ENCODE measurements at regions not wholly inside any gene's neighbourhood (a gene's known extent, or its start where the extent isn't known, plus 50 kb on each side); places are given as distances from the start of the nearest gene placed in this dataset.
"Not testable (repeated sequence)": the region's sequence is repeated elsewhere in the genome, so short reads cannot be mapped to it uniquely, and the experiment has no call there.

GRCh38 chr6:120857422-120857821 is 476.9 kb downstream of the TBC1D32 start:
- DNase-seq = no peak
- in situ Hi-C loops (cut with HindIII; ENCODE audit: low pct_ligation_motif_present, low pct_unique_long_range_greater_than_20kb, low sequenced_read_pairs) = no loop called here

GRCh38 chr6:120854583-120854982 is 479.7 kb downstream of the TBC1D32 start:
- DNase-seq = no peak
- in situ Hi-C loops (cut with HindIII; ENCODE audit: low pct_ligation_motif_present, low pct_unique_long_range_greater_than_20kb, low sequenced_read_pairs) = no loop called here

DNA sequence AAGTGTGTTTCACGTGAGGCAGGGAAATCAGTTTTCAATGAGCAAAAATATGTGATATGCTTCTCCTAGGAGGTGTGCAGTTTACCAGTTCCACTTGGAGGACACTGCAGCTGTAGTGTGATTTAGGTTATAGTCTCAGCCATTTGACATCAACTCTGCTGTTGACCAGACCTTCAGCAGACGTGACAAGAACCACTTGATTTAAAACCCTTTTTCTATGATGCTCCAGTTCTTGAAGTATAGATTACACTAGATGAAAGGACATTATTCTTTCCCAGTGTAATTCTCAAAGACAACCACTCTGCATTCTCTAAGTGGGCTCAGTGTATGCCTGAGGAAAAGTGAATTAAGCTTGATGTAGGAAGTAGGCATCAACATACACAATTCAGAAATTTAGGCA is 480.8 kb downstream of the TBC1D32 start:
- DNase-seq = no peak
- in situ Hi-C loops (cut with HindIII; ENCODE audit: low pct_ligation_motif_present, low pct_unique_long_range_greater_than_20kb, low sequenced_read_pairs) = no loop called here

DNA sequence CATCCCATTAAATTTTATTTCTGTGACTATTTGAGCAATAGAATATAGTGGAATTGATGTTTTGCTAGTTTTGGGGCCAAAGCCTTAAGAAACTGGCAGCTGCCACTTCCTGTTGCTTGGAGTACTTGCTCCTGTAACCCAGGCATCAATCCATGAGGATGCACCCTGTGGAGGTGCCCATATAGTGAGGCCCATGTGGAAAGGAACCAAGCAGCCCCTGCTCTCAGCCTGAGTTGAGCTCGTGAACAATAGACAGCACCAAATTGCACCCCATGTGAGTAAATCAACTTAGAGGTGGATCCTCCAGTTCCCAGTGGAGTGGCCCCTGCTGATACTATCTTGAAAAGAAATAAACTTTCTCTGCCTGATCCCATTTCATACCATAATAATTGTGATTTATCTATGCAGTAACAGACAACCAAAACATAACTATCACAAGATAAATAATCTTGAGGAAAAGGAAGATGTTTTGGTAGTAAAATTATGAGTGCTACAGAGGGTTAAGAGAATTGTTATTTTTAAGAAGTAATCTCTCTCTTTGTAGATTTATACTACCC is 481.9 kb downstream of the TBC1D32 start:
- in situ Hi-C loops (cut with HindIII; ENCODE audit: low pct_ligation_motif_present, low pct_unique_long_range_greater_than_20kb, low sequenced_read_pairs) = no loop called here
- DNase-seq = no peak

DNA sequence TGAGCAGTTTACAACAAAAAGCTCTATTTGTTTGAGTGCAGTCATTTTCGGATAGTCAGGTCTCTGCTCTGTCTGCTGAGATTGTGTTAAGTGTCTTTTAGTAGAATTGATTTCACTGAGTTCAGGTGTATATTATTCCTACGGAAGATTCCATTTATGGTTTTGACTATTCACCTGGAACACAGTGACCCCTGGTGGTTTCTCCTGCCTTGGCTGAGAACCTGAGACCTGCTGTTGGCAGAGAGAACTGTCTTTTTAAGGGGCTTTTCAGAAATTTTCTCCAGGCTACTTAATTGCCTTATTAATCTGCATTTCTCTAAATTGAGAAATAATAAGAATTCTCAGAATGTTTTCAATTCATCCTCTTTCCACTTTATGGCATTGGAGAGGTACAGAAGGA is 508.0 kb downstream of the TBC1D32 start:
- DNase-seq = peak; percentile 34

DNA sequence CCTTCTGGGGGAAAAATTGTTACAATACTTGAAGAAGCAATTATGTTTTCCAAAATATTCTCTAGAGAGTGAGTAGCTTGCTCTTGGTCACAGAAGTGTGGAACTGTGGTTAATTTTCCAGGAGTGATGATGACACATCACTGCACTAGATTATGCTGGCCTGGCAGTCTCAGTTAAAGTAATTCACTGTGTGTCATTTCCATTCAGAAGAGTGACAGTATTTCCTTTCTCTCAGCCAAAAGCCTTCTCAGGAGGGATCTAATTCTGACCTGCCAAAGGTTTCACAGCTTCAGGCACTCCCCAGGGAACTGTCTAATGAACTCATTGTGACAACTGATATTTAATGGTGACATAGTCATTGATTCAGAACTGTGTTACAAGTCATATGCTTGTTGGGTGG is 517.5 kb downstream of the TBC1D32 start:
- no peak for DNase-seq
- in situ Hi-C loops (cut with HindIII; ENCODE audit: low pct_ligation_motif_present, low pct_unique_long_range_greater_than_20kb, low sequenced_read_pairs) = no loop called here

More for the DNA sequence above, 508.0 kb downstream of the TBC1D32 start:
- in situ Hi-C loops (cut with HindIII; ENCODE audit: low pct_ligation_motif_present, low pct_unique_long_range_greater_than_20kb, low sequenced_read_pairs) = no loop called here

GRCh38 chr6:120805276-120805675 is 529.0 kb downstream of the TBC1D32 start:
- DNase-seq = no peak

GRCh38 chr6:120804612-120805011 is 529.7 kb downstream of the TBC1D32 start:
- in situ Hi-C loops (cut with HindIII; ENCODE audit: low pct_ligation_motif_present, low pct_unique_long_range_greater_than_20kb, low sequenced_read_pairs) = no loop called here
- DNase-seq = no peak

More at GRCh38 chr6:120805276-120805675, 529.0 kb downstream of the TBC1D32 start:
- in situ Hi-C loops (cut with HindIII; ENCODE audit: low pct_ligation_motif_present, low pct_unique_long_range_greater_than_20kb, low sequenced_read_pairs) = no loop called here

GRCh38 chr6:120786682-120787081 is 547.6 kb downstream of the TBC1D32 start:
- in situ Hi-C loops (cut with HindIII; ENCODE audit: low pct_ligation_motif_present, low pct_unique_long_range_greater_than_20kb, low sequenced_read_pairs) = no loop called here
- DNase-seq = no peak

DNA sequence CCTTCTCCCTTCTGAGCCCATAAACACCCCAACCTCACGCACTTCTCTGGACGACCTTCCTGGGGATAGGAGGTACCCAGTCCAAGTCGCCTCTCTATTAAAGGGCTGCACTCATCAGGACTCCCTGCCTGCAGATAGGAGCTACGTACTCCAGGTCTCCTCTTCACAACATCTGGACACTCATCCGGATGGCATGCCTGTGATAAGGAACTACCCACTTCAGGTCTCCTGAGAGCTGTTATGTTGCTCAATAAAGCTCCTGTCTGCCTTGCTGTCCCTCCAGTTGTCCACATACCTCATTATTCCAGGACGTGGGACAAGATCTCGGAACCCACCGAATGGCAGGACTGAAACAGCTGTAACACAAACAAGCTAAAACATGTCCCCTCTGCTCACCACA is 548.0 kb downstream of the TBC1D32 start:
- no peak for DNase-seq
- in situ Hi-C loops (cut with HindIII; ENCODE audit: low pct_ligation_motif_present, low pct_unique_long_range_greater_than_20kb, low sequenced_read_pairs) = no loop called here

GRCh38 chr6:120785459-120786086 is 548.7 kb downstream of the TBC1D32 start:
- DNase-seq = no peak
- in situ Hi-C loops (cut with HindIII; ENCODE audit: low pct_ligation_motif_present, low pct_unique_long_range_greater_than_20kb, low sequenced_read_pairs) = no loop called here

- in situ Hi-C loops (cut with HindIII; ENCODE audit: low pct_ligation_motif_present, low pct_unique_long_range_greater_than_20kb, low sequenced_read_pairs) = no loop called here
- DNase-seq = no peak
These were observed 554.8 kb downstream of the TBC1D32 start for GRCh38 chr6:120779441-120779840.

GRCh38 chr6:120775698-120776097 is 558.6 kb downstream of the TBC1D32 start:
- DNase-seq = no peak
- in situ Hi-C loops (cut with HindIII; ENCODE audit: low pct_ligation_motif_present, low pct_unique_long_range_greater_than_20kb, low sequenced_read_pairs) = no loop called here

GRCh38 chr6:120774275-120774674 is 560.0 kb downstream of the TBC1D32 start:
- DNase-seq = peak; percentile 21
- in situ Hi-C loops (cut with HindIII; ENCODE audit: low pct_ligation_motif_present, low pct_unique_long_range_greater_than_20kb, low sequenced_read_pairs) = no loop called here

DNA sequence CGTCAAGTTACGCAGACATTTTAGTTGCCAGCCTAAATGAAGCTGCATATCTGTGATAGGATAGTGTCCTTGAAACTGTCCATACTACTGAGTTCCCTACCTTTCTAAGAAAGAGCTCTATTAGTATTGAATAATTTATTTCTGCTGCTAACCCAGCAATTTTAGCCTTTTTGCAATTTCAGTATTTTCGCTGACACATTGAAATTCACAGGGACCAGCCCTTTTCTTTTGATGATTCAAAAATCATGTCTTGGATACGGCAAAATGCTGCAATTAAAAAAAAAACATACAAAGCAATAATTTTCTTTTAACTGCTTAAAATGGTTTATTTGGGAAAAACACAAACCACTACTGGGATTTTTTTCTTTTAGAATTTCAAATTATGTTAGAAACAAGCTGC is 563.3 kb downstream of the TBC1D32 start:
- in situ Hi-C loops (cut with HindIII; ENCODE audit: low pct_ligation_motif_present, low pct_unique_long_range_greater_than_20kb, low sequenced_read_pairs) = no loop called here
- DNase-seq = no peak

DNA sequence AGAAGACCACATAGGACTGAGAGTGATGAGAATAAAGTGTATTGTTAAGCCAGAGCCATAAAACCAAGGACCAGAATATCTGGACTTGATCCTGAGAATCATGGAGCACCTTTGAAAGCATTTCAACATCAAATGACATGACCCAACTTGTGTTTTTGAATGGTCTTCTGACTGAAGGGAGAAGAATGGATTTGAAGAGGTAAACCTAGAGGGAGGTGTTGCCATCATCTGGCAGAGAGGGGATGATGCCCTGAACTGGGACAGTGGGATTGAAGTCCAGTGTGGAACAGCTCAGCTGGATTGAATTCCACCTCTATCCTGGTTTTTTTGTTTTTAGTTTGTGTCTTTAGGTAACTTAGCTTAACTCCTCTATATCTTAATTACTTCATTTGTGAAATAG is 570.0 kb downstream of the TBC1D32 start:
- no peak for DNase-seq
- in situ Hi-C loops (cut with HindIII; ENCODE audit: low pct_ligation_motif_present, low pct_unique_long_range_greater_than_20kb, low sequenced_read_pairs) = no loop called here

DNA sequence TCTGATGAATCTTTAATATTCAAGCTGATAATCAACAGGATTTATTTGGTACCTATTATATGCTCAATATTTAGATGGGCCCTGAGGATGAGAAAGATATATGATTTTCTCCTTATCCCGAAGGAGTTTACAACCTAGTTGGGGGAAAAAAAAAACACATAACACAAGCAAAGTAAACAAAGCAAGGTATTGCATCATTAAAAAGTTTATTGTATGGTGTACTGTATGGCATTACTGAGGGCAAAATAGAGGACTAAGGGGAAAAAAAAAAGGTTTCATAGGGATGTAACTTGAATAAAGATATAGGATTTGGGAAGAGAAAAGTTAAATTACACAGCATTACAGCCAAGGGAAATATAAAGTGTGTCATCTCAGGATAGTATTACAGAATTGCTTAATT is 574.7 kb downstream of the TBC1D32 start:
- DNase-seq = no peak
- in situ Hi-C loops (cut with HindIII; ENCODE audit: low pct_ligation_motif_present, low pct_unique_long_range_greater_than_20kb, low sequenced_read_pairs) = no loop called here

DNA sequence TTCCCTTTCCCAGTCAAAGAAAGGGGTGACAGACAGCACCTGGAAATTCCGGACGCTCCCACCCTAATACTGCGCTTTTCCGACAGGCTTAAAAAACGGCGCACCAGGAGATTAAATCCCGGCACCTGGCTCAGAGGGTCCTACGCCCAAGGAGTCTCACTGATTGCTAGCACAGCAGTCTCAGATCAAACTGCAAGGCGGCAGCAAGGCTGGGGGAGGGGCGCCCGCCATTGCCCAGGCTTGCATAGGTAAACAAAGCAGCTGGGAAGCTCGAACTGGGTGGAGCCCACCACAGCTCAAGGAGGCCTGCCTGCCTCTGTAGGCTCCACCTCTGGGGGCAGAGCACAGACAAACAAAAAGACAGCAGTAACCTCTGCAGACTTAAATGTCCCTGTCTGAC is 585.7 kb downstream of the TBC1D32 start:
- in situ Hi-C loops (cut with HindIII; ENCODE audit: low pct_ligation_motif_present, low pct_unique_long_range_greater_than_20kb, low sequenced_read_pairs); DNase-seq: not testable (repeated sequence)

DNA sequence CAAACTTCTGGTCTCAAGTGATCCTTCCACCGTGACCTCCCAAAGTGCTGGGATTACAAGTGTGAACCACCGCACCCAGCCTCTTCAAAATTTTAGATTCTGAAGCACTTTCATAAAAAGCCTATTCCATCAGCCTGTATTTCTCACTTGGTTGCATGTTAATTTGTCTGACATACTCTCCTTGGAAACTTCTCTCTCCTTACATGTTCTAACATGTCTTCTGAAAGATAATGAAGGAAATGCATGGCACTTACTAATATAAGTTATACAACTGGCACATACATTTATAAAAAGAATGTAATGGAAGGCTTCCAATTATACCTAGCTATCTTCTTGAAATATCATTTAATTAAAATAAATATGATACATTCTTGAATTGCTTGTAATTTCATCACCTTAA is 597.5 kb downstream of the TBC1D32 start:
- in situ Hi-C loops (cut with HindIII; ENCODE audit: low pct_ligation_motif_present, low pct_unique_long_range_greater_than_20kb, low sequenced_read_pairs) = no loop called here
- no peak for DNase-seq

- DNase-seq = peak; percentile 21
- in situ Hi-C loops (cut with HindIII; ENCODE audit: low pct_ligation_motif_present, low pct_unique_long_range_greater_than_20kb, low sequenced_read_pairs) = no loop called here
These were observed 598.6 kb downstream of the TBC1D32 start for GRCh38 chr6:120735641-120736040.

DNA sequence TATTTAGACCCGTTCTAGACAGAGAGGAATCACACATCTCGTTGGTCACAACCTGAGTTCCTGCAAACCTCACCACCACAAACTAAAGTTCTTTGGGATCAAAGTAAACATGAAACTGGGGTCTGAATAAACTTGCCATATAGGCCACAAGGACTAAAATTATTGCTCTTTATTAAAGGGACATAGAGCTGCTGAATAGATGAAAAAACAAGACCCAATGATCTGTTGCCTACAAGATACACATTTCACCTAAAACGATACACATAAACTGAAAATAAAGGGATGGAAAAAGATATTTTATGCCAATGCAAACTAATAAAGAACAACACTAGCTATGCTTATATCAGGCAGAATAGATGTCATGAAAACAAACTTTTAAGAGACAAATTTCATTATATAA is 623.0 kb downstream of the TBC1D32 start:
- DNase-seq = no peak
- in situ Hi-C loops (cut with HindIII; ENCODE audit: low pct_ligation_motif_present, low pct_unique_long_range_greater_than_20kb, low sequenced_read_pairs) = no loop called here
